GM12878 (cell line): ENCODE measurements at regions not wholly inside any gene's neighbourhood (a gene's known extent, or its start where the extent isn't known, plus 50 kb on each side); places are given as distances from the start of the nearest gene placed in this dataset.

ENCODE experiments used
- ATAC-seq: fragments of 200-7000 bp; cut with Tn5 transposase; 3 replicates; pipeline ENCODE4 v1.9.1; 2020; ENCODE audit warnings: mild to moderate bottlenecking, moderate library complexity
- BruUV-seq: library from RNA; stranded (reverse); fragments of 400-500 nt; replicated peaks from 2 replicates; lab custom pipeline; 2021; lab: Mats Ljungman, UMichigan
- CTCF ChIA-PET: fragments of 300-600 bp; sonication (Branson Sonifier 250); formaldehyde crosslinking; extraction: SDS; loops from one replicate; lab custom pipeline; 2021; ENCODE audit warnings: inconsistent platforms; lab: Yijun Ruan, JAX
- POLR2A ChIA-PET: fragments of 350-600 bp; formaldehyde crosslinking; extraction: SDS; loops from one replicate; lab custom pipeline; 2021; ENCODE audit warnings: inconsistent platforms; lab: Charles Lee
- RAD21 ChIA-PET: fragments of 300-600 bp; sonication (Branson Sonifier 250); formaldehyde crosslinking; loops from one replicate; lab custom pipeline; 2023; ENCODE audit warnings: antibody characterized with exemption; ENCODE audit not compliant: unreplicated experiment; lab: Charles Lee
- SMC1A ChIA-PET: fragments of 300-600 bp; sonication (Branson Sonifier 250); formaldehyde crosslinking; loops from one replicate; lab custom pipeline; 2023; ENCODE audit not compliant: unreplicated experiment, uncharacterized antibody; lab: Charles Lee
- DNase-seq: peaks from one replicate; pipeline ENCODE4 v3.0.0-alpha.2; 2011; ENCODE audit warnings: low read depth, low spot score
- FAIRE-seq: peaks from 3 replicates; lab custom pipeline; 2011; peaks lifted over from hg19 to GRCh38; lab: Jason Lieb, UNC
- H2AFZ ChIP-seq: 2 replicates; pipeline ENCODE4 v1.6.0; 2011; ENCODE audit warnings: low read depth, low read length, control low read depth; ENCODE audit not compliant: control insufficient read depth
- H3K27ac ChIP-seq: 2 replicates; pipeline ENCODE4 v1.5.1; 2011; ENCODE audit warnings: control low read depth; ENCODE audit not compliant: control insufficient read depth, insufficient read depth
- H3K27me3 ChIP-seq, 2 experiments: replicated peaks in 1 of 2; 2 replicates each; pipeline versions ENCODE4 v1.6.0 to v1.6.1; 2011; ENCODE audit warnings: low read length in 1 of 2; ENCODE audit not compliant: control insufficient read depth in 2 of 2, insufficient read depth in 2 of 2
- H3K36me3 ChIP-seq, 2 experiments: 2 replicates each; pipeline ENCODE4 v1.5.1; 2011; ENCODE audit warnings: low read length in 1 of 2; ENCODE audit not compliant: control insufficient read depth in 2 of 2, insufficient read depth in 2 of 2
- H3K4me1 ChIP-seq: 2 replicates; pipeline ENCODE4 v1.6.1; 2011; ENCODE audit warnings: mild to moderate bottlenecking, low read length, moderate library complexity, mixed read lengths; ENCODE audit not compliant: control insufficient read depth, insufficient read depth
- H3K4me2 ChIP-seq: 2 replicates; pipeline ENCODE4 v1.6.0; 2011; ENCODE audit warnings: control low read depth; ENCODE audit not compliant: control insufficient read depth, insufficient read depth
- H3K4me3 ChIP-seq: fragments of 200-600 bp; sonication (generic); 2 replicates; pipeline ENCODE4 v1.5.1; 2016
- H3K79me2 ChIP-seq: 2 replicates; pipeline ENCODE4 v1.6.0; 2011; ENCODE audit warnings: low read length; ENCODE audit not compliant: control insufficient read depth, insufficient read depth
- H3K9ac ChIP-seq: 2 replicates; pipeline ENCODE4 v1.8.0; 2011; ENCODE audit warnings: low read length, control low read depth, mixed read lengths; ENCODE audit not compliant: control insufficient read depth, insufficient read depth
- H3K9me3 ChIP-seq: replicated peaks from 3 replicates; pipeline ENCODE4 v1.5.1; 2011; ENCODE audit warnings: mild to moderate bottlenecking, low read length; ENCODE audit not compliant: control insufficient read depth, insufficient read depth
- H4K20me1 ChIP-seq: 2 replicates; pipeline ENCODE4 v1.6.0; 2011; ENCODE audit not compliant: control insufficient read depth, insufficient read depth
- CTCF ChIP-seq, 3 experiments: IDR thresholded peaks in 2 of 3; conservative IDR thresholded peaks in 1 of 3; 2 replicates each; pipeline ENCODE4 v1.5.1; 2011; ENCODE audit warnings: low read depth in 3 of 3, low read length in 3 of 3, mild to moderate bottlenecking in 3 of 3, control low read depth in 2 of 3, moderate library complexity in 2 of 3, inconsistent platforms in 1 of 3, mixed read lengths in 1 of 3; ENCODE audit not compliant: control insufficient read depth in 2 of 3, insufficient read depth in 1 of 3; ENCODE audit errors: extremely low read depth in 1 of 3
- LARP7 ChIP-seq: fragments of 450-650 bp; IDR thresholded peaks from 2 replicates; pipeline ENCODE4 v1.6.1; 2017; ENCODE audit warnings: mild to moderate bottlenecking
- SMC3 ChIP-seq: IDR thresholded peaks from 2 replicates; pipeline ENCODE4 v1.6.1; 2011; ENCODE audit warnings: low read length, improper control_type of control experiment, borderline replicate concordance
- SPI1 ChIP-seq: IDR thresholded peaks from 2 replicates; pipeline ENCODE4 v1.6.1; 2011; ENCODE audit warnings: low read depth, mild to moderate bottlenecking, low read length, moderate library complexity, borderline replicate concordance; ENCODE audit not compliant: insufficient read depth
- WRNIP1 ChIP-seq: IDR thresholded peaks from 2 replicates; pipeline ENCODE4 v1.6.1; 2011; ENCODE audit warnings: low read depth, low read length, improper control_type of control experiment, borderline replicate concordance
- WGBS: methylation state at CpG from one replicate; pipeline ENCODE4 v1.1.6; 2016; ENCODE audit warnings: low lambda C conversion rate; ENCODE audit not compliant: insufficient replicate concordance, insufficient coverage; ENCODE audit errors: missing lambda C conversion rate; 5-methylcytosine and 5-hydroxymethylcytosine counted together
- in situ Hi-C: fragments of 300-500 bp; cut with MboI; formaldehyde crosslinking; loops from 9 replicates; pipeline ENCODE4 v1.14.3; 2018; ENCODE audit warnings: mixed read lengths
- intact Hi-C: fragments of 100-400 bp; cut with micrococcal nuclease; formaldehyde crosslinking; loops from one replicate; pipeline ENCODE4 v1.14.2; 2022; ENCODE audit not compliant: unreplicated experiment

GRCh38 chr2:16034151-16034974, 94.0 kb downstream of the MYCN start:
- no peak overlapping the region for H3K27ac ChIP-seq
- H3K4me3 ChIP-seq, result no peak overlapping the region
- intact Hi-C loops, result no loop called here
- no peak for DNase-seq
- WGBS, result 34% methylated on average over 5 of the region's 5 CpGs
- H2AFZ ChIP-seq, result no peak overlapping the region
- ChIA-PET SMC1A (no interaction called here), RAD21 (no interaction called here)
- H3K79me2 ChIP-seq, result no peaks in the 10 kb centered on the region
- no TSS peak for BruUV-seq
- H3K4me2 ChIP-seq, result no peak overlapping the region
- H3K36me3 ChIP-seq, result no peaks in the 10 kb centered on the region
- peak in 2 of 3 experiments; percentile 10 to 12; a peak in 1 of 6 replicates for TF ChIP-seq CTCF (IDR thresholded peaks at IDR 0.05 in 2 of 3, conservative IDR thresholded peaks at IDR 0.05 in 1 of 3; ENCODE audit: control insufficient read depth in 2 of 3, extremely low read depth in 1 of 3, insufficient read depth in 1 of 3, low read depth in 3 of 3, low read length in 3 of 3)
- no peak for TF ChIP-seq LARP7
- TF ChIP-seq SPI1, result no peak
- TF ChIP-seq, all 136 proteins: peak for 1
- Histone ChIP-seq H3K27me3 (no peaks in the 10 kb centered on the region; a peak in 1 of 4 replicates), H3K9me3 (no peaks in the 10 kb centered on the region), H4K20me1 (no peaks in the 10 kb centered on the region), H3K9ac (no peak overlapping the region), H3K4me1 (no peaks in the 10 kb centered on the region)
- CTCF ChIA-PET, result interaction anchor here (1.0 kb wide), 1 partner anchor 217 kb away, joined by 3 read pairs; no protein-coding TSS in a partner anchor
- ATAC-seq (no peak), FAIRE-seq (no peak)
- POLR2A ChIA-PET, result no interaction called here
- in situ Hi-C loops, result no loop called here

DNA sequence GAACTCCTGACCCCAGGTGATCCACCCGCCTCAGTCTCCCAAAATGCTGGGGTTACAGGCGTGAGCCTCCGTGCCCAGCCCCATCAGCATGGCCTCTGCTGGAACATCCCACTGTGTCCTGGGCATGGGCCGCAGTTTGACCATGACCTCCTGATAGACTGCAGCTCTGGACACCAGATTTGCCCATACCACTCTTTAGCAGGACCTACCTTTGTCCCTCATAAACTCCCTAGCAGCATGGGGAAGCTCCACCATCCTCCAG, 92.6 kb downstream of the MYCN start:
- ChIA-PET CTCF (no interaction called here), SMC1A (no interaction called here), POLR2A (no interaction called here), RAD21 (no interaction called here)
- no TSS peak for BruUV-seq
- intact Hi-C loops (no loop called here), in situ Hi-C loops (no loop called here)
- ATAC-seq (no peak), DNase-seq (no peak), FAIRE-seq (no peak)
- Histone ChIP-seq H3K4me1 (no peaks in the 10 kb centered on the region), H3K4me3 (no peak overlapping the region), H3K36me3 (no peaks in the 10 kb centered on the region), H4K20me1 (no peaks in the 10 kb centered on the region), H3K27ac (no peak overlapping the region), H3K9ac (no peak overlapping the region), H2AFZ (no peak overlapping the region), H3K4me2 (no peak overlapping the region), H3K79me2 (no peaks in the 10 kb centered on the region), H3K27me3 (no peaks in the 10 kb centered on the region), H3K9me3 (no peaks in the 10 kb centered on the region)
- WGBS, result 44% methylated on average over 4 of the region's 4 CpGs
- no peak for TF ChIP-seq WRNIP1
- no peak for TF ChIP-seq SMC3
